ENCODE measurements at regions not wholly inside any gene's neighbourhood (a gene's known extent, or its start where the extent isn't known, plus 50 kb on each side); places are given as distances from the start of the nearest gene placed in this dataset.

- DNase-seq (ENCODE audit: low spot score): no peak
These were observed 134.6 kb downstream of the VRK1 start for GRCh38 chr14:96931751-96932150.

GRCh38 chr14:96934638-96935330 is 137.6 kb downstream of the VRK1 start:
- no peak for DNase-seq (ENCODE audit: low spot score)

- DNase-seq (ENCODE audit: low spot score): no peak
These were observed 141.8 kb downstream of the VRK1 start for GRCh38 chr14:96938946-96939345.

GRCh38 chr14:96940009-96940408 is 142.8 kb downstream of the VRK1 start:
- no peak for DNase-seq (ENCODE audit: low spot score)

- DNase-seq (ENCODE audit: low spot score): no peak
These were observed 147.1 kb downstream of the VRK1 start for GRCh38 chr14:96944297-96944696.

- no peak for DNase-seq (ENCODE audit: low spot score)
These were observed 148.5 kb downstream of the VRK1 start for GRCh38 chr14:96945721-96946120.

GRCh38 chr14:96949594-96949993 is 152.4 kb downstream of the VRK1 start:
- DNase-seq (ENCODE audit: low spot score): no peak

- no peak for DNase-seq (ENCODE audit: low spot score)
These were observed 154.3 kb downstream of the VRK1 start for GRCh38 chr14:96951511-96951910.

- no peak for DNase-seq (ENCODE audit: low spot score)
These were observed 156.1 kb downstream of the VRK1 start for GRCh38 chr14:96953087-96953874.

GRCh38 chr14:96953875-96954185 is 156.6 kb downstream of the VRK1 start:
- no peak for DNase-seq (ENCODE audit: low spot score)

- DNase-seq (ENCODE audit: low spot score): no peak
These were observed 159.5 kb downstream of the VRK1 start for GRCh38 chr14:96956464-96957239.

GRCh38 chr14:96958057-96958456 is 160.9 kb downstream of the VRK1 start:
- DNase-seq (ENCODE audit: low spot score): no peak

GRCh38 chr14:96959992-96960391 is 162.8 kb downstream of the VRK1 start:
- DNase-seq (ENCODE audit: low spot score): no peak

GRCh38 chr14:96960598-96961116 is 163.5 kb downstream of the VRK1 start:
- DNase-seq (ENCODE audit: low spot score): no peak

GRCh38 chr14:96961895-96962294 is 164.7 kb downstream of the VRK1 start:
- no peak for DNase-seq (ENCODE audit: low spot score)

GRCh38 chr14:96962337-96962736 is 165.2 kb downstream of the VRK1 start:
- peak; percentile 45 for DNase-seq (ENCODE audit: low spot score)

- DNase-seq (ENCODE audit: low spot score): no peak
These were observed 167.7 kb downstream of the VRK1 start for GRCh38 chr14:96964726-96965415.

GRCh38 chr14:96965885-96966595 is 168.9 kb downstream of the VRK1 start:
- DNase-seq (ENCODE audit: low spot score): no peak

GRCh38 chr14:96975116-96975515 is 177.9 kb downstream of the VRK1 start:
- no peak for DNase-seq (ENCODE audit: low spot score)

GRCh38 chr14:96978525-96979272 is 181.5 kb downstream of the VRK1 start:
- no peak for DNase-seq (ENCODE audit: low spot score)

- no peak for DNase-seq (ENCODE audit: low spot score)
These were observed 182.5 kb downstream of the VRK1 start for GRCh38 chr14:96979611-96980074.

Measured in CD4-positive, alpha-beta T cell treated with Interleukin-15 for 4 hours (primary cell).